ENCODE measurements at regions not wholly inside any gene's neighbourhood (a gene's known extent, or its start where the extent isn't known, plus 50 kb on each side); places are given as distances from the start of the nearest gene placed in this dataset.
A peak's percentile ranks its signal among the peaks of the same experiment; 100 is the strongest.

GRCh38 chr7:80387634-80388193, 124.2 kb downstream of the GNAT3 start:
- Histone ChIP-seq H3K9me1 (replicated peaks; ENCODE audit: control insufficient read depth, extremely low read depth, insufficient read depth, low read length) (no peaks in the 10 kb centered on the region), H3K4me2 (ENCODE audit: insufficient read depth, low read length) (no peak overlapping the region), H3K27ac (ENCODE audit: insufficient read depth, low read depth, low read length) (no peak overlapping the region), H3K27me3 (ENCODE audit: control insufficient read depth in 2 of 2, insufficient read depth in 2 of 2, low read length in 2 of 2) (no peaks in the 10 kb centered on the region), H3K9me3 (replicated peaks; ENCODE audit: control insufficient read depth, insufficient read depth, low read length) (no peaks in the 10 kb centered on the region), H3K9ac (replicated peaks; ENCODE audit: extremely low read depth, insufficient read depth, low read length) (no peak overlapping the region), H3K36me3 (ENCODE audit: control insufficient read depth in 2 of 2, extremely low read depth in 1 of 2, insufficient read depth in 2 of 2, low read length in 2 of 2) (no peaks in the 10 kb centered on the region), H3K79me2 (ENCODE audit: control insufficient read depth, insufficient read depth, low read length) (no peaks in the 10 kb centered on the region), H3K4me3 (replicated peaks in 1 of 3; ENCODE audit: insufficient read depth in 1 of 3, low read depth in 1 of 3, low read length in 3 of 3) (no peak overlapping the region), H2AFZ (ENCODE audit: low read depth, low read length) (peak overlapping the region; percentile 15), H3K4me1 (ENCODE audit: control insufficient read depth, extremely low read depth, insufficient read depth, low read length) (peaks cover 15% of the 10 kb centered on the region), H4K20me1 (replicated peaks; ENCODE audit: control insufficient read depth, extremely low read depth, insufficient read depth, low read length) (no peaks in the 10 kb centered on the region)
- ChIA-PET POLR2A (no interaction called here), CTCF (interaction anchor here (1.2 to 1.9 kb wide), 2 partner anchors 8 to 328 kb away, joined by 5 to 6 read pairs; no protein-coding TSS in a partner anchor)
- no peak for FAIRE-seq
- BruUV-seq (replicated peaks) = no TSS peak
- DNase-seq (ENCODE audit: low read depth, low spot score) = no peak
- TF ChIP-seq MAX (IDR thresholded peaks at IDR 0.05; ENCODE audit: insufficient read depth, insufficient read length) (no peak), FOS (IDR thresholded peaks at IDR 0.05; ENCODE audit: borderline replicate concordance, insufficient read depth, low read length) (no peak), POLR2A (IDR thresholded peaks at IDR 0.05; ENCODE audit: low read depth, low read length) (no peak), POLR2AphosphoS5 (IDR thresholded peaks at IDR 0.05; ENCODE audit: insufficient read depth, low read depth, low read length) (no peak), CTCF (IDR thresholded peaks at IDR 0.05; ENCODE audit: extremely low read depth in 1 of 2, insufficient read depth in 1 of 2, low read depth in 1 of 2, low read length in 2 of 2) (no peak), GATA2 (IDR thresholded peaks at IDR 0.05; ENCODE audit: insufficient read depth, insufficient read length, low read depth, low read length) (no peak), EZH2 (IDR thresholded peaks at IDR 0.05; ENCODE audit: borderline replicate concordance, low read depth, low read length, severe bottlenecking) (no peak), MYC (IDR thresholded peaks at IDR 0.05; ENCODE audit: low read depth, low read length) (no peak), JUN (IDR thresholded peaks at IDR 0.05; ENCODE audit: borderline replicate concordance, insufficient read depth, insufficient read length, low read depth) (no peak)
- dilution Hi-C loops (cut with MboI; ENCODE audit: extremely low pct_ligation_motif_present, low sequenced_read_pairs) = no loop called here
- intact Hi-C loops (cut with micrococcal nuclease) = no loop called here

Data from endothelial cell of umbilical vein (primary cell).